ENCODE measurements at regions not wholly inside any gene's neighbourhood (a gene's known extent, or its start where the extent isn't known, plus 50 kb on each side); places are given as distances from the start of the nearest gene placed in this dataset.
A peak's percentile ranks its signal among the peaks of the same experiment; 100 is the strongest.

DNA sequence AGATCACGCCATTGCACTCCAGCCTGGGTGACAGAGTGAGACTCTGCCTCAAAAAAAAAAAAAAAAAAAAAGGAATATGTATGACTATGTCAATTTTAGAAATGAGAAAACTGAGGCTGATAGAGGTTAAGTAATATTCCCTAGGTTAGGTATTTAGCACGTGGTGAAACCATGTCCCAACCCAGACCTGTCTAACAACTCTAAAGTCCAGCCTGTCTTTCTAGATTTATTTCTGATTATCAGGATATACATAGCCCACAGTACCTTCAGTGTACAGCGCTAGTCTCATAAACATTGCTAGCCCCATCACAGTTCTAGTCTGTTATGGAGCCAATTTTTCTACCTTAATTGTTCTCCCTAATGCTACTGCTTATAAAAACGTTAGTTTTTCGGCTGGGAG, 88.4 kb upstream of the RAP2B start:
- no peak for DNase-seq (ENCODE audit: low spot score)

DNA sequence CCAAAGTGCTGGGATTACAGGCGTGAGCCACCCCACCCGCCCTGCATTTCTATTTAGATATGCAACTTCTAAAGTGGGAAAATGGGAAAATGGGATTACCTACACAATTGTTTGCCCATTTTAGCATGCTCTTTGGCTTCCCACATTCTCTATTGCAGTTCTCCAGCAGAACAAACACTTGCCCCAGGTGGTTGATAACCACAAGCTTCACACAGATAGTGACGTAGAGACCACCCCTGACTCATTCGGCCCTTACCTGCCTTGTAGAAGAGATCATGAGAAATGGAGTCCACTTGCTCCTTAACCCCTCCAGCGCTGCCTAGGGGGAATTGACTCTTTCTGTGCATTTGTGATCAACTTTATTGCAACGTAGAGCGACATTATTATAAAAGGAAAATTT, 83.2 kb upstream of the RAP2B start:
- no peak for DNase-seq (ENCODE audit: low spot score)

DNA sequence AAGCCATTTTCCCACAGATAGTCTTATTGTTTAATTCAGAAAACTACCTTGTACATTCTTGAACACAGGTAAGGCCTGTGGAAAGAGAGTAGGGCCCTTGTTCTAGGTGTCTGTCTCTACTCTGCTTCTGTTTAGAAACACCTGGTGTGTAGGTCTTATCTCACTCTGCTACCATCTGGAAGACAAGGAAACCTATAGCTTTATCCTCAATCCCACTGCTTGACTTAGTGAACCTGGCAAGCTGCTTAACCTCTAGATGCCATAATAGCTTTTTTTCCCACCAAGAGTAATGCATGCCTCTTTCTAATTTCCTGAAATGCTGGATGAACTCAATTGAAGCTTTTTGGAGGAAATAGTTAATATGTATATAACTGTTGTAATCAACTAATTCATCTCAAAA, 82.6 kb upstream of the RAP2B start:
- no peak for DNase-seq (ENCODE audit: low spot score)

DNA sequence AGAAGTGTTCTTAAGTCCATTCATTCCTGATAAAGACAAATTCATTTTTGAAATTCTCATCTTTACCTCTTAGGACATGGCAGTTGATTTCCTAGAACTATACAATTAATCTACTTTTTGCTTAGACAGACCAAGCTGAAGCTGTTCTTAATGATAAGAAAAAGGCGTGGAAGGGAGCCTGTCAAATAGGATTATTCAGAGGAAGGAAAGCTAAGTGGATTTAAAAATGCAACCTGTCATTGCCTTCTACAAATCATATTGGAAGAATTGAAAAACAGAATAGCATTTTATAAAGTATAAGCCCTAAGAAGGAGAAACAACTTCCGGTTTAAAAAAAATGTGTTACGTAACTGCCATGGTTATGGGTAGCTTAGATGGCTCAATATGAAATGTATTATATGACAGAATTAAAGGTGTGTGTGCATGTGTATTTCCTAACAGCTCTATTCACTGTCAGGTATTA, 81.2 kb upstream of the RAP2B start:
- DNase-seq (ENCODE audit: low spot score), result no peak

DNA sequence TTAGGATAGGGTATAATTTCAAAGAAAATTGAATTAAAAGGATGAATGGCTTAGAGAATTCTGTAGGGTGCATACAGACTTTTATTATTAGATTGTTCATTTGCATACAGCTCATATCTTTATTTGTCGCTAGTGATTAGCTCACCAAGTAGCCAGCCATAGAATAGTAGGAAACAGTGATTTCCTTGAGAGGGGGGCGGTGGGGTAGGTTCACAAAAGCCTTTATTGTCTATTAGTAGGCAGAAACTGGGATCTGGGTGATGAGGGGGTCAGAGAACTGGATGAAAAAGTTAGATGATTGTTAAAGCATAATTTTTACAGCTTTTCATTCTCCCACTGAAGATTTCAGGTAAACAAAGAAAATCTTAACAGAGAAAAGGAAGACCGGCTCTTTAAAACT, 77.6 kb upstream of the RAP2B start:
- DNase-seq (ENCODE audit: low spot score), result no peak

DNA sequence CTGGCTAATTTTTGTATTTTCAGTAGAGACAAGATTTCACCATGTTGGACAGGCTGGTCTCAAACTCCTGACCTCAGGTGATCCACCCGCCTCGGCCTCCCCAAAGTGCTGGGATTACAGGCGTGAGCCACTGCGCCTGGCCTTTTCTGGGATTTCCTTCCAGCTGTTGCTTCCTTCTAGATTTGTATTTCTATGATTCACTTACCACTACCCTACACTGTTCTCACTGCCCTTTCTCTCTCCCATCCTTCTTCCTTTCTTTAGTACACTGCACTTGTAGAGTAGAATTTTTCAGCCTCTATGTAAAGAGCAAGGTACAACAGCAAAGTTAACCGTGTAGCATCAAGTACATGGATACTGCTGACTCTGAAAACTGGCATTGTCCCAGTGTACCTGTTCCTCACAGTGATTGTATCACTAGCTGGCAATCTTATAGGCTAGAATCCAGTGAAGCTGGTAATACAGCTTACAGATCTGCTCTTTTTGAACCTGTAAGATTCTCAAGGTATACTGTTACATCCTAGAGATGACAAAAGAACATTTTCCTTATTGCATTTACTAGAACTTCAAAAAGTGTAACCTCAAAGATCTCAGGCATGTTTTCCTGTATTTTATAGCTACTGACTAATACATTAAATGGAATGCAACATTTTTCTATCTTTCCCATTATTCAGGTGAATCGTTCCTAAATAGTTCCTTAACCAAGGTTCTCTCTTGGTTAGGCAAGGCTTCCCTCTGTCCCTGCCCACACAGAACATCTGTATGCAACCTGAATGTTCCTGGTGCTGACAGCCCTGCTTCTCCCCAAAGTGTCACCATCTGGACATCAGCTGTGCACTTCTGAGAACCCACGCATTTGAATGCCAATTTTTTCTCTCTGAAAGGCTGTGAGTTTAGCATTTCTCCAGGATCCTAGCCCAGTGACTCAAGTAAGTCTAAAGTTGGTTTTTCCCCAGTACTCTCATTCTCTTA, 74.1 kb upstream of the RAP2B start:
- no peak for DNase-seq (ENCODE audit: low spot score)

DNA sequence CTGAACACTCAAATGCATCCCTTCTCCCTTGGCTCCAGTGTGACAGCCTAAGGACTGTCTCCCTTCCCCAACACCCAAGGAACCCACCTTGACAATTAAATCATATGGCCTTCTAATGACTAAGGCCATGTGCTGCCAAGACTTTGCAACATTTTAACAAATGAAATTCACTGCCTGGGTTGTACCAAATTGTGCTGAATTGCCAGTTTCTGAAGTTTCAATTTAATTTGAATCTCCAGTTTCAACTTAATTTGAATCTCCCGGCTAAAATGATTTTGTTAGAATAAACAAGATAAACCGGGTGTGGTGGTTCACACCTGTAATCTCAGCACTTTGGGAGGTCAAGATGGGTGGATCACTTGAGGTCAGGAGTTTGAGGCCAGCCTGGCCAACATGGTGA, 72.4 kb upstream of the RAP2B start:
- no peak for DNase-seq (ENCODE audit: low spot score)

DNA sequence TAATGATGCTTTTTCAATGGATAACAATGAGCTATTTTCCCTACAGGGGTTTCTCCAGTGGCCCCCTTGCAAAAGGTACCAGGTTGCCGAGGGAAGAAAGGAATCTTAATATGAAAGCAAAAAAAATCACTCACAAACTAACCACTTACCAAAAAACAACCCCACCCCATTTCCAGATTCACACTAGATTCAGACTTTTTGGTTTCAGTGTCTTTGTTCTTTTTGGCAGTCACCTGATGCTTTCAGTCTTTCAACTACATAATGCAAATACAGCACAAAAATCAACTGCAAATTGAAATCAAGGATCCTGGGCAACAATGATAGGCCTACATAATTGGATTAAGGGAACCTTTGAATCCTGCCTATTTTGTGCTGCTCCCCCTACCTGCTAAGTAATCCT, 71.1 kb upstream of the RAP2B start:
- peak; percentile 10 for DNase-seq (ENCODE audit: low spot score)

DNA sequence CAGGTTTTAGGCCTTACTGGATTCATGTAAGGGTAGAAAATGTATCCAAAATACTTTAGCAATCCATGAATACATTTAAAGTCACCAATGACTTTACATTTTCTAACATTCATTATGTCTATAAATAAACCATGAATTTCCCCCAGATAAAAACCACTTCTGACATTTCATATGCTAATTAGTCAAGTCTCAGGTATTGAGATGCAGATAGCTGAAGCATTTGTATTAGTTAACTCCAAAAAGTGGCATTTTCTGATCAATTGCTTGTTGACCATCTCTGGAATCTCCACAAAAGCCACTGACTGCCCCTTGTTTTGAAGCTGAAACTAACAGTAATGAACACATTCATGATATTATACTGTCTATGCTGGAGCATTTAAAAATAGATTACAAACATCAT, 68.4 kb upstream of the RAP2B start:
- DNase-seq (ENCODE audit: low spot score), result no peak

DNA sequence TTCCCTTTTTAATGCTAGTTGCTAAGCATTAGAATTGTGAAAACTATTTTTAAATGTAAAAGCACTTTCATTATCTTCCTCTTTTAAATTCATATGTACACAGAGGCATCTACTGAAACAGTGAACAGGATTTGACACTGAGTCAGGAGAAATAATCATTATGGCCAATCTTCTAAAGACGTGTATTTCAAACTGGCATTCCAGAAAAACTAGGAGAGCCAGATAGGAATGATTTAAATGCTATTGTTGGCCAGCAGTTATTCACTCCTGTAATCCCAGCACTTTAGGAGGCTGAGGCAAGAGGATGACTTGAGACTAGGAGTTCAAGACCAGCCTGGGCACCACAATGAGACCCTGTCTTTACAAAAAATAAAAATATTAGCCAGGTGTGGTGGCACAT, 67.6 kb upstream of the RAP2B start:
- DNase-seq (ENCODE audit: low spot score), result no peak

DNA sequence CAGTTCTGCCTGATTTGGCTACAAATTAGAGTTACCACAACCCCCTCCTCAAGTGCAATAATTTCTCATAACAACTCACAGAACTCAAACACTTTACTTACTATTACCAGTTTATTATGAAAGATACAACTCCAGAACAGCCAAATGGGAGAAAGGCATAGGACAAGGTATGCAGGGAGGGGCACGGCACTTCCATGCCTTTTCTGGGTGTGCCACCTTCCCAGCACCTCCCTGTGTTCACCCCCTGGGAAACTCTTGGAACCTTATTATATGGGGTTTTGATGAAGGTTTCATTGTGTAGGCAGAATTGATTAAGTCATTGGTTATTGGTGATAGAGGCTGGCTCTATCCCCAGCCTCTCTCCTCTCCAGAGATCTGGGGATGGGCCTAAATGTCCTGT, 66.6 kb upstream of the RAP2B start:
- no peak for DNase-seq (ENCODE audit: low spot score)

DNA sequence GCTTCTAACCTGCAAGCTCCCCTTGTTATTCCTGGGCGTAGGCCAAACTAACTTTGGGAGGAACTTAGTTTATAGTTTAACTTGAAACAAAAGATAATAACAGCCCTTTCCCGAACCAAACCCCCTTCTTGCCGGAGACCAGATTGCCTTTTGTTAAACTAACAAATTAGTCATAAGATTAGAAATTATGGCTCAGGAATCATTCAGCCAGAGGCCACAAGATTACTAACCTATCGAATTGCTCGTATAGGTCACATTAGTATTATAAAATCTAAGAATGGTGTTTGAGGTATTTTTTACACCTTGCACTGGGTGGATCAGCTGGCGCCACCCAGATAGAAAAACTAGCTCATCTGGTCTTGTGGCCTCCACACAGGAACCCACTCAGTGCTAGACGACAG, 65.3 kb upstream of the RAP2B start:
- DNase-seq (ENCODE audit: low spot score), result no peak

DNA sequence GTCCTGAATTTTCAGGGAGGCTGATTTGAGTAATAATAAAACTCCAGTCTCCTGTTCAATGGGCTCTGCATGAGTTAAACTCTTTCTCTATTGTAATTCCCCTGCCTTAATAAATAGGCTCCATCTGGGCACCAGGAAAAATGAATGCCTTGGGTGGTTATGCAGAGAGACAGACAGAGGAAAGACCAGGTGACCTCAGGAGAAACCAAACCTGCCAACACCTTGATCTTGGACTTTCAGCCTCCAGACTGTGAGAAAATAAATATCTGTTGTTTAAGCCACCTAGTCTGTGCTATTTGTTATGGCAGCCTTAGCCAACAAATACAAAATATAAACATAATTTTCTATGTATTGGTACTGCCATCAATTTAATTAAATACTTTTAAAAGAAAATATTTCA, 64.8 kb upstream of the RAP2B start:
- no peak for DNase-seq (ENCODE audit: low spot score)

DNA sequence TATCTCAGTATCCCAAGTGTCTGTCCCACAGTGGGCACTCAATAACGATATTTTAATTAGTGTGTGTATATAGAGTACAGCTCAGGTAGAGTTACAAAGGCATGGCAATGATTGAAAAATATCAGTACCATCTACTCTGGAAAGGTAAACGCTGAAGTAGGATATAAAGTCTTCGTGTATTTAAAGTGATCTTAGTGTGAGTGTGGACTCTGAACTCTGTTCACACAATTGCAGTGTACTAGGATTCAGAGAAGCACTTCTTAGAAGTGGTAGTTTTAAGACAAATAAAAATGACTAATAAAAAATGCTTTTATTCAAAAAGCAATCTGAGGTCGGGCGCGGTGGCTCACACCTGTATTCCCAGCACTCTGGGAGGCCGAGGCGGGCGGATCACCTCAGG, 62.9 kb upstream of the RAP2B start:
- DNase-seq (ENCODE audit: low spot score), result no peak

DNA sequence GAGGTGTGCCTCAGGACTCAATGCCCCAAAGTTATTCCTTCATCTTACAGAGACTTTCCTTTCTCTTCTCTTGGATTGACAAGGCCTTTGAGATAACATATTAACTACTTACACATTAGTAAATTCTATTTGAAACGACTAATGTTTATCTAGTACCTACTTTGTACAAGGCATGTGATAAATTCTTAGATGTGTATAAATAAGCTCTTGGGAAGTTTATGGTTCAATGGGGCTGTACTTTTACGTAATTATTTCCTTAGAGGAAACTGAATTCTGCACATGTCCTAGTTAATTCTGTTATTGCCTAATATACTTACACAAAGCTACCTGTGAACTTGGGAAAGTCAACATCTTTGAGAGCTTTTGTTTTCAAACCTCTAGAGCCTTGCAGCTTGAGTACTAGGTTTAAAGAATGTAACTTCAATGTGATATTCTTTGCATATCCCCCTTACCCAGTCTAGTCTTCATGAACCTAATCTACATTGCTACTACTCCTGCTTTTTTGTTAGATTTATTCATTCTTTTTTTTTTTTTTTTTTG, 58.5 kb upstream of the RAP2B start:
- DNase-seq (ENCODE audit: low spot score), result no peak

DNA sequence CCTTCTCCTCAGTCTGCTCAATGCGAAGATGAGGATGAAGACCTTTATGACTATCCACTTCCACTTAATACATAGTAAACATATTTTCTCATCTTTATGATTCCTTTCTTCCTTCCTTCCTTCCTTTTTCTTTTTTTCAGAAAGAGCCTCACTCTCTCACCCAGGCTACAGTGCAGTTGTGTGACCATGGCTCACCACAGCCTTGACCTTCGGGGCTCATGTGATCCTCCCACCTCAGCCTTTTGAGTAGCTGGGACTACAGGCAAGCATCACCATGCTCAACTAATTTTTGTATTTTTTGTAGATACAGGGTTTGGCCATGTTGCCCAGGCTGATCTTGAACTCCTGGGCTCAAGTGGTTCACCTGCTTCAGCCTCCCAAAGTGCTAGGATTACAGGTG, 52.0 kb upstream of the RAP2B start:
- DNase-seq (ENCODE audit: low spot score), result no peak

DNA sequence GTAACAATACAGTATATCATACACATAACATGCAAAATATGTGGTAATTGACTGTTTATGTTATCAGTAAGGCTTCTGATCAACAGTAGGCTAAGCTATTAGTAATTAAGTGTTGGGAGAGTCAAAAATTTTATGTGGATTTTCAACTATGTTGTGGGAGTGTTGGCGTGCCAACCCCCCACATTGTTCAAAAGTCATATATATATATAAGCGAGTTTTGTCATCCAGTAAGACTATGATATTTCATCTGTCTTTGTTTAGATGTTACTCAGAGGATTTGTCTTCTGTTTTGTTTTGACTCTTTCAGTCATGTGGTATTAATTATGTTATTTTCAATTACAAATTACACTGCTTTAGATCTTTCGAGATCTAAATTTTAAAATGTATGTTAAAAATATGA, 51.0 kb upstream of the RAP2B start:
- no peak for DNase-seq (ENCODE audit: low spot score)

Measured in CD4-positive, alpha-beta T cell treated with Interleukin-2 at 100 ng/mL for 4 hours (primary cell).